HL-60 (cell line): ENCODE measurements at regions not wholly inside any gene's neighbourhood (a gene's known extent, or its start where the extent isn't known, plus 50 kb on each side); places are given as distances from the start of the nearest gene placed in this dataset.

Experiments
- DNase-seq, 2 experiments: peaks; one replicate each; pipeline ENCODE4 v3.0.0-alpha.2; 2010 to 2020; ENCODE audit warnings: low read depth in 1 of 2, low spot score in 1 of 2
- H3K27ac ChIP-seq: fragments of 250-450 bp; sonication (Bioruptor Pico); replicated peaks from 2 replicates; pipeline ENCODE4 v1.5.1; 2020; ENCODE audit warnings: mild to moderate bottlenecking, moderate library complexity
- H3K27me3 ChIP-seq: fragments of 250-450 bp; sonication (Bioruptor Pico); 2 replicates; pipeline ENCODE4 v1.5.1; 2021; ENCODE audit warnings: mild to moderate bottlenecking, moderate library complexity; ENCODE audit not compliant: insufficient read depth, poor library complexity, severe bottlenecking
- H3K4me3 ChIP-seq: replicated peaks from 2 replicates; pipeline ENCODE4 v1.5.1; 2011; ENCODE audit warnings: mild to moderate bottlenecking, control low read depth, low read length; ENCODE audit not compliant: insufficient read depth
- GABPA ChIP-seq: IDR thresholded peaks from 2 replicates; pipeline ENCODE4 v1.6.1; 2012; ENCODE audit warnings: low read depth
- POLR2AphosphoS5 ChIP-seq: IDR thresholded peaks from 2 replicates; pipeline ENCODE4 v1.6.1; 2012; ENCODE audit warnings: low read depth
- SPI1 ChIP-seq: IDR thresholded peaks from 2 replicates; pipeline ENCODE4 v1.6.1; 2012; ENCODE audit warnings: low read depth, mild to moderate bottlenecking, borderline replicate concordance
- TF ChIP-seq, protein P1 (sequence below): IDR thresholded peaks from one replicate; pipeline ENCODE4 v1.5.1; 2011; ENCODE audit warnings: low read length, control low read depth, inconsistent platforms; ENCODE audit not compliant: insufficient read depth
- TF ChIP-seq, protein P2 (sequence below): IDR thresholded peaks from 2 replicates; pipeline ENCODE4 v1.6.1; 2012; ENCODE audit warnings: low read depth; ENCODE audit not compliant: insufficient replicate concordance

DNA sequence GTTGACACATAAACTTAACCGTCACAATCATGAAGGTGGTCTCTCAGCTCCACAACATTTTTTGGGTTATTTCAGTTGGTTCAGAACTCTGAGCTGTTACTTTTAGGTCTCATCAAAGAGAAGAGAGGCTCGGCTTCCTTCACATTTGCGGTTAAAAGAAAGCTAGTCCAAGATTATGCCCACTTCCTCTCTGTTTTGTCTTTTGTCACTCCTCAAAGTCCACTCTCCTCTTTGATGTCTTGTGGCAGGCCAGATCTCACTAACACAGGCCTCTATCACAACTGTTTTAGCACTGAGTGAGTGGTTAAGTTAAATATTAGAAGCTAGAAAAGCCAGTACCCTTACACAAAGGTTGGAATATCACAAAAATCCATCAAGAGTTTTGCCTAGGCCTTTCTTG lies 195.7 kb downstream of the FCRL5 start:
- no peak for DNase-seq
- no peaks in the 10 kb centered on the region for H3K27me3 ChIP-seq

DNA sequence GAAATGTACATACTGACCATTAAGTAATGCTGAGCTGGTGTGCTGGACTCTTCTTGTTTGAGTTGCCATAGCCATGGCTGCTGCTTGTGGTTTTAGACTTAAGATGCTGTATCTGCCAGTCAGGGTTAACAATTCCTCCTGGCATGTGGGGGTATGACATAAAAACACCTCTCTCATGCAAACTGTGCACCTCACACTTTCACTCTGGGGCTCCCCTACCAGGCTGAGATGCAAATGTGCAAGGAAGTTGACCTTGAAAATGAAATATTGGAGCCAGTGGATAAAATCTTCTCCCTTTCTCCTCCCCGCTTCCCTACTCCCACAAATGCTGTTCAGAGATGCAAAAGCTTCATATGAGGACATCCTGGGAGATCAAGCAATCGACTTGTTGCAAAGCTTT lies 198.8 kb downstream of the FCRL5 start:
- no peak overlapping the region for H3K4me3 ChIP-seq
- no peaks in the 10 kb centered on the region for H3K27me3 ChIP-seq
- H3K27ac ChIP-seq = no peak overlapping the region
- TF ChIP-seq POLR2AphosphoS5 = no peak
- TF ChIP-seq, protein P1, sequence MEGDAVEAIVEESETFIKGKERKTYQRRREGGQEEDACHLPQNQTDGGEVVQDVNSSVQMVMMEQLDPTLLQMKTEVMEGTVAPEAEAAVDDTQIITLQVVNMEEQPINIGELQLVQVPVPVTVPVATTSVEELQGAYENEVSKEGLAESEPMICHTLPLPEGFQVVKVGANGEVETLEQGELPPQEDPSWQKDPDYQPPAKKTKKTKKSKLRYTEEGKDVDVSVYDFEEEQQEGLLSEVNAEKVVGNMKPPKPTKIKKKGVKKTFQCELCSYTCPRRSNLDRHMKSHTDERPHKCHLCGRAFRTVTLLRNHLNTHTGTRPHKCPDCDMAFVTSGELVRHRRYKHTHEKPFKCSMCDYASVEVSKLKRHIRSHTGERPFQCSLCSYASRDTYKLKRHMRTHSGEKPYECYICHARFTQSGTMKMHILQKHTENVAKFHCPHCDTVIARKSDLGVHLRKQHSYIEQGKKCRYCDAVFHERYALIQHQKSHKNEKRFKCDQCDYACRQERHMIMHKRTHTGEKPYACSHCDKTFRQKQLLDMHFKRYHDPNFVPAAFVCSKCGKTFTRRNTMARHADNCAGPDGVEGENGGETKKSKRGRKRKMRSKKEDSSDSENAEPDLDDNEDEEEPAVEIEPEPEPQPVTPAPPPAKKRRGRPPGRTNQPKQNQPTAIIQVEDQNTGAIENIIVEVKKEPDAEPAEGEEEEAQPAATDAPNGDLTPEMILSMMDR = no peak
- TF ChIP-seq, protein P2, sequence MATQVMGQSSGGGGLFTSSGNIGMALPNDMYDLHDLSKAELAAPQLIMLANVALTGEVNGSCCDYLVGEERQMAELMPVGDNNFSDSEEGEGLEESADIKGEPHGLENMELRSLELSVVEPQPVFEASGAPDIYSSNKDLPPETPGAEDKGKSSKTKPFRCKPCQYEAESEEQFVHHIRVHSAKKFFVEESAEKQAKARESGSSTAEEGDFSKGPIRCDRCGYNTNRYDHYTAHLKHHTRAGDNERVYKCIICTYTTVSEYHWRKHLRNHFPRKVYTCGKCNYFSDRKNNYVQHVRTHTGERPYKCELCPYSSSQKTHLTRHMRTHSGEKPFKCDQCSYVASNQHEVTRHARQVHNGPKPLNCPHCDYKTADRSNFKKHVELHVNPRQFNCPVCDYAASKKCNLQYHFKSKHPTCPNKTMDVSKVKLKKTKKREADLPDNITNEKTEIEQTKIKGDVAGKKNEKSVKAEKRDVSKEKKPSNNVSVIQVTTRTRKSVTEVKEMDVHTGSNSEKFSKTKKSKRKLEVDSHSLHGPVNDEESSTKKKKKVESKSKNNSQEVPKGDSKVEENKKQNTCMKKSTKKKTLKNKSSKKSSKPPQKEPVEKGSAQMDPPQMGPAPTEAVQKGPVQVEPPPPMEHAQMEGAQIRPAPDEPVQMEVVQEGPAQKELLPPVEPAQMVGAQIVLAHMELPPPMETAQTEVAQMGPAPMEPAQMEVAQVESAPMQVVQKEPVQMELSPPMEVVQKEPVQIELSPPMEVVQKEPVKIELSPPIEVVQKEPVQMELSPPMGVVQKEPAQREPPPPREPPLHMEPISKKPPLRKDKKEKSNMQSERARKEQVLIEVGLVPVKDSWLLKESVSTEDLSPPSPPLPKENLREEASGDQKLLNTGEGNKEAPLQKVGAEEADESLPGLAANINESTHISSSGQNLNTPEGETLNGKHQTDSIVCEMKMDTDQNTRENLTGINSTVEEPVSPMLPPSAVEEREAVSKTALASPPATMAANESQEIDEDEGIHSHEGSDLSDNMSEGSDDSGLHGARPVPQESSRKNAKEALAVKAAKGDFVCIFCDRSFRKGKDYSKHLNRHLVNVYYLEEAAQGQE = no peak
- no peak for TF ChIP-seq SPI1
- TF ChIP-seq GABPA = no peak
- no peak for DNase-seq

More for the DNA sequence above, 195.7 kb downstream of the FCRL5 start:
- TF ChIP-seq, protein P1 = no peak
- TF ChIP-seq POLR2AphosphoS5 = no peak
- TF ChIP-seq SPI1 = no peak
- TF ChIP-seq GABPA = no peak
- TF ChIP-seq, protein P2 = no peak
- no peak overlapping the region for H3K27ac ChIP-seq
- no peak overlapping the region for H3K4me3 ChIP-seq

DNA sequence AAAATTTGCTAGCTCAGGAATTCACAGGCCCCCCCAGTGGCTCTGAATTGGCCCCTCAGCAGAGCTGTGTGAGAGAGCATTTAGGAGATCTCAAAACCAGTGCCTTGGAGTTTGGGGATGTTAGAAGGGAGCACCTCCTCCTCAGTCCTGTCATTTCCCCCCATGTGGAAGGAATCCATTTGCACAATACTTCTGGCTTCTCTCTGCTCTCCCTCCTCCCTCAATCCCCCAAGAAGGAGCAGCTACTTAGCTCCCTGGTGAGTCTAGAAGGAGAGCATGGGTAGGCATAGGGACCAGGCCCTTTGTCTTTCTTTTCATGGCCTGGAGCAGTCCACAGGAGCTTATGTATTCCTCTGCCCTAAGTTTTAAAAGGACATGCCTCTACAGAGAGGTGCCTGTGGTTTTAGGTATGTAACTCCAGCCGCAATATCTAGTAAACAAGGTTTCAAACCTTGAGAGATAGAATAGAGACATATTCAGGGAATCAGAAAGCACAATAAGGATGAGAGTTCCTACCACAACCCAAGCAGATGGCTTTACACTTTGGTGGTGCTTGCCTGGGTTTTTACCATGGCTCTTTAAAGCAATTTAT lies 199.4 kb downstream of the FCRL5 start:
- Histone ChIP-seq H3K27ac (no peak overlapping the region), H3K27me3 (no peaks in the 10 kb centered on the region), H3K4me3 (no peak overlapping the region)
- no peak for DNase-seq
- TF ChIP-seq, protein P2 = no peak
- no peak for TF ChIP-seq POLR2AphosphoS5
- TF ChIP-seq, protein P1 = no peak
- TF ChIP-seq SPI1 = no peak
- TF ChIP-seq GABPA = no peak
